Stomach smooth muscle (tissue), 2 donors: ENCODE measurements at regions not wholly inside any gene's neighbourhood (a gene's known extent, or its start where the extent isn't known, plus 50 kb on each side); places are given as distances from the start of the nearest gene placed in this dataset.

Experiments used
- H3K27ac ChIP-seq: one replicate; pipeline ENCODE4 v1.7.0; 2013; ENCODE audit warnings: mild to moderate bottlenecking, low read length, inconsistent platforms
- H3K27me3 ChIP-seq, 2 donors: one replicate each; pipeline ENCODE4 v1.7.0; 2013; ENCODE audit warnings: low read length in 2 of 2; ENCODE audit not compliant: insufficient read depth in 2 of 2, control insufficient read depth in 1 of 2
- H3K36me3 ChIP-seq, 2 donors: one replicate each; pipeline ENCODE4 v1.7.0; 2013; ENCODE audit warnings: low read length in 2 of 2; ENCODE audit not compliant: control insufficient read depth in 2 of 2, insufficient read depth in 2 of 2
- H3K4me1 ChIP-seq: one replicate; pipeline ENCODE4 v1.7.0; 2013; ENCODE audit warnings: low read length; ENCODE audit not compliant: control insufficient read depth, insufficient read depth
- H3K4me3 ChIP-seq, 2 donors: one replicate each; pipeline ENCODE4 v1.7.0; 2013; ENCODE audit warnings: low read length in 2 of 2
- H3K9ac ChIP-seq, 2 donors: one replicate each; pipeline ENCODE4 v1.7.0; 2013; ENCODE audit warnings: low read length in 2 of 2, mild to moderate bottlenecking in 1 of 2
- H3K9me3 ChIP-seq, 2 donors: one replicate each; pipeline ENCODE4 v1.7.0; 2013; ENCODE audit warnings: low read length in 2 of 2; ENCODE audit not compliant: control insufficient read depth in 2 of 2
- donor health status: healthy.
- donor health status: Pancreatic carcinoma.

GRCh38 chrX:110408949-110409588, 50.4 kb downstream of the RTL9 start:
- Histone ChIP-seq H3K27ac (no peak overlapping the region), H3K4me1 (no peaks in the 10 kb centered on the region), H3K9me3 (no peaks in the 10 kb centered on the region), H3K36me3 (no peaks in the 10 kb centered on the region), H3K4me3 (no peak overlapping the region), H3K9ac (no peak overlapping the region), H3K27me3 (peaks cover 0 to 27% of the 10 kb centered on the region in 2 donors)

DNA sequence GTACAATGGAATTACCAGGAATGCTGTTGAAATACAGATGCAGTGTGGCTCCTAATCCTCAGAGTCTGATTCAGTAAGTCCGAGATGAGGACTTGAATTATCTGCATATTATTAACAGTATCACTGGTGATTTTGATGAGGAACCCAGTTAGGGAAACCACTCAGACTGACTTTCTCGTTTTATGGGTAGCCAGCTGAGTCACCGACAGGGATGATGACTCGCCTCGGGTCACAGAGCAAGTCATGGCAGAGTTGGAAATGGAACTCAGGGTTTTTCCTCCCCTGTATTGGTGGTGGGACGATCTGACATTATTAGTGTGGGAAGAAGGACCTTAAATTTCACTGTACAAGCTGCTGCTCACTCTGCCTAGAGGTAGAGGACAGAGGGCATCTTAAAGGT, 51.3 kb downstream of the RTL9 start:
- H3K27ac ChIP-seq, result no peak overlapping the region
- H3K4me3 ChIP-seq, result no peak overlapping the region
- H3K9me3 ChIP-seq, result no peaks in the 10 kb centered on the region
- no peaks in the 10 kb centered on the region for H3K36me3 ChIP-seq
- no peaks in the 10 kb centered on the region for H3K4me1 ChIP-seq
- peaks cover 0 to 27% of the 10 kb centered on the region in 2 donors for H3K27me3 ChIP-seq
- no peak overlapping the region for H3K9ac ChIP-seq

DNA sequence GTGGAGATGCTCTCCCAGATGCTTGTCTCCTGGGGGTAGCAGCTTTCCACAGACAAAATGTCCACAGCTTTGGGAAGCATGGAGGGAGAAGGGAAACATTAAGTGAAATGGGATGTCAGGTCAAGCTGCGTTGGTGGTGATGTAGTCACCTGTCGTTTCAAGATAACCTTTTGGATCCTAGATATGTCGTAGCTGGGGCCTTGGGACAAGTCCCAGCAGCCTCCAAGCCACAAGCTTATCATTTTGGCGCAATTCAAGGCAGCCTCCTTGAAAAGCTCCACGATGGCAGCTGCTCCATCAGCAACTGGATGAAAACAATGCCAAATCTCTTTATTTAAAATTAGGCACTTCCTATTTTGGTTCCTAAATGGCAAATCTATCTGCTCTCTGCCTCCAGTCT, 52.0 kb downstream of the RTL9 start:
- Histone ChIP-seq H3K4me1 (no peaks in the 10 kb centered on the region), H3K36me3 (no peaks in the 10 kb centered on the region), H3K27ac (no peak overlapping the region), H3K9me3 (no peaks in the 10 kb centered on the region), H3K9ac (no peak overlapping the region), H3K27me3 (peaks cover 0 to 27% of the 10 kb centered on the region in 2 donors), H3K4me3 (no peak overlapping the region)

GRCh38 chrX:110412971-110413726, 54.5 kb downstream of the RTL9 start:
- Histone ChIP-seq H3K27ac (no peak overlapping the region), H3K9ac (no peak overlapping the region), H3K36me3 (no peaks in the 10 kb centered on the region), H3K9me3 (no peaks in the 10 kb centered on the region), H3K4me1 (no peaks in the 10 kb centered on the region), H3K4me3 (peak overlapping the region in 1 of 2 donors; percentile 40), H3K27me3 (peaks cover 0 to 27% of the 10 kb centered on the region in 2 donors)

- Histone ChIP-seq H3K4me1 (no peaks in the 10 kb centered on the region), H3K4me3 (no peak overlapping the region), H3K36me3 (no peaks in the 10 kb centered on the region), H3K27me3 (peaks cover 0 to 26% of the 10 kb centered on the region in 2 donors), H3K27ac (no peak overlapping the region), H3K9ac (no peak overlapping the region), H3K9me3 (no peaks in the 10 kb centered on the region)
Measured at GRCh38 chrX:110413727-110414124, 55.1 kb downstream of the RTL9 start.

GRCh38 chrX:110414273-110414672, 55.6 kb downstream of the RTL9 start:
- no peak overlapping the region for H3K27ac ChIP-seq
- H3K9ac ChIP-seq, result no peak overlapping the region
- H3K4me3 ChIP-seq, result no peak overlapping the region
- H3K4me1 ChIP-seq, result no peaks in the 10 kb centered on the region
- peaks cover 0 to 26% of the 10 kb centered on the region in 2 donors for H3K27me3 ChIP-seq
- H3K9me3 ChIP-seq, result no peaks in the 10 kb centered on the region
- no peaks in the 10 kb centered on the region for H3K36me3 ChIP-seq

DNA sequence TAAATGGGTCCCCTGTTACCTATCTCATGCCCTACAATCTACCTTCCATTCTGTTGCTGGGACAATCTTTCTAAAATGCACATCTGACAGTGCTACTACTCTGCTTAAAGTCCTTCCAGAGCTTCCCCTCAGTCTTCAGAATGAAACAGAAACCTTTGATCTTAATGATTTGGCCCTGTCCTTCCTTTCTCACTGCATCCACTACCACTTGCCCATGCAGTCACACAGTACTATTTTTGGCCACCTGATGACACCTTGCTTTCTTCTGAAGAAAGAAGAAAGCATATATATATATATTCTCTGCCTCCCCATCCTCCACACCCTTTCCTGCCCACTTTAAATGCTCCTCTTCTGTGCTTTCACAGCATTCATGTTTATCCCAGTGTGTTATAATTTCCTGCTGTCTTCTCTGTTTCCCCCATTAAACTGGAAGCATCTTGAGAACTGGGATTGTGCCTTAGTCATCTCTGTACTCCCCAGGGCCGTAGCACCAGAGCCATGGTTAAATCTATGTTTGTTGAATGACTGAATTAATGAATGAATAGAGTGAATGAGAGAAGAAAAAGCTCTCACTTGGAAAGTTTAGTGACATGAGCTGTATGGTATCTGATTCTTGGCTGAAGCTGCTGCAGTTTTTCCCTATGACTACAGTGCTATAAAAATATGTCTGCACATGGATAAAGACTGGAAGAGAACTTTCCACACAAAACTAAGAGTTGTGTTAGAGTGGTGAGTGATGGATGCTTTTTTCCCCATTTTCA, 56.2 kb downstream of the RTL9 start:
- Histone ChIP-seq H3K9me3 (no peaks in the 10 kb centered on the region), H3K27me3 (peaks cover 0 to 25% of the 10 kb centered on the region in 2 donors), H3K36me3 (no peaks in the 10 kb centered on the region), H3K4me3 (no peak overlapping the region), H3K27ac (no peak overlapping the region), H3K4me1 (no peaks in the 10 kb centered on the region), H3K9ac (no peak overlapping the region)

DNA sequence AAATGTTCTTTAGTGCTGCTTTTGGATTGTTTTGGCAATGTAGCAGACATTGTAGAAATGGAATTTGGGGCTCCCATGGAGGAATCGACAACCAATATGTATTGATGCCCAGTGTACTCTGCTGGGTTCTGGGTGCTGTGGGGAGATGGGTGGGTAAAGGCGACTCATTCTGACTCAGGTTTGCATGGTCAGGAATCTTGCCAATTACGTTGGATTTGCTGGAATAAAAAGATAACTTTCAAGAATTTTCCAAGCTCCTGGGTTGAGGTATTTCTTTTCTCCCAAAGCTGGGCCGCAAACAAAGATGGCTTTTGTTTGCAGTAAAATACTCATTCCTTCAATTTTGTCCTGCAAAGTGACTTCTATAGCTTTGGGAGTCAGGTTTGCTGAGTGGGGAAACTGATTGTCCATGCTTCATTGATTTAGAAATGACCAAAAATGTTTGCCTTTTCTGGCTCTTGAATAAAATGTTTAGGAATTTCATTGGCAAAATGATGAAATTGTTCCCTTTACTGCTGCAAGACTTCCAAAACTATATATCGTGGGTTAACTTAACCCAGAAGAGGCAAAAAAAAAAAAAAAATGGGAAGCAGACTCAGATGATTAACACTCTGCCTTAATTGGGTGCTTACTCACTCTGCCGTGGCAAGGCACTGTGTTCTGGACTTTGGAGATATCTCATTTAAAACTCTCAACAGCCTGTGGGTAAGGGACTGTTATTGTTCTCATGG, 57.0 kb downstream of the RTL9 start:
- Histone ChIP-seq H3K4me1 (no peaks in the 10 kb centered on the region), H3K9me3 (no peaks in the 10 kb centered on the region), H3K27me3 (peaks cover 0 to 19% of the 10 kb centered on the region in 2 donors), H3K36me3 (no peaks in the 10 kb centered on the region), H3K27ac (no peak overlapping the region), H3K9ac (no peak overlapping the region), H3K4me3 (no peak overlapping the region)

- H3K27ac ChIP-seq, result no peak overlapping the region
- no peaks in the 10 kb centered on the region for H3K4me1 ChIP-seq
- no peak overlapping the region for H3K4me3 ChIP-seq
- H3K9ac ChIP-seq, result no peak overlapping the region
- H3K9me3 ChIP-seq, result no peaks in the 10 kb centered on the region
- no peaks in the 10 kb centered on the region for H3K36me3 ChIP-seq
- peaks cover 0 to 20% of the 10 kb centered on the region in 2 donors for H3K27me3 ChIP-seq
Measured at GRCh38 chrX:110417128-110417527, 58.5 kb downstream of the RTL9 start.
